ENCODE measurements at regions not wholly inside any gene's neighbourhood (a gene's known extent, or its start where the extent isn't known, plus 50 kb on each side); places are given as distances from the start of the nearest gene placed in this dataset.

DNA sequence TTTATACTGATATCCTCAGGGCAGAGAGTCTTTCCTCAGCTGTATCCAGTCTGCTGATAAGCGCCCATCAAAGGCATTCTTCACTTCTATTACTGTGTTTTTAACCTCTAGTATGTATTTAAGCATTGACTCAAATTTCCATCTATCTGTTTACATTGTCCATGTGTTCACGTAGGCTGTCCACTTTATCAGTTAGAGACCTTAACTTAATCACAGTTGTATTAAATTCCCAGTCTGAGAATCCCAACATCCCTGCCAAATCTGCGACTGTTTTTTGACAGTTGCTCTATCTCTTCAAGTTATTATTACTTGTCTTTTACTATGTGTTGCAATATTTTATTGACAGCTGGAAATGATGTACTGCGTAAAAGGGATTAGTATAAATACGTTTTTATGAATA is 1613.7 kb upstream of the MIR17HG start:
- TF ChIP-seq, protein P1, sequence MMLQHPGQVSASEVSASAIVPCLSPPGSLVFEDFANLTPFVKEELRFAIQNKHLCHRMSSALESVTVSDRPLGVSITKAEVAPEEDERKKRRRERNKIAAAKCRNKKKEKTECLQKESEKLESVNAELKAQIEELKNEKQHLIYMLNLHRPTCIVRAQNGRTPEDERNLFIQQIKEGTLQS (CRISPR knock-in tag; conservative IDR thresholded peaks at IDR 0.05): no peak
- TF ChIP-seq, protein P2, sequence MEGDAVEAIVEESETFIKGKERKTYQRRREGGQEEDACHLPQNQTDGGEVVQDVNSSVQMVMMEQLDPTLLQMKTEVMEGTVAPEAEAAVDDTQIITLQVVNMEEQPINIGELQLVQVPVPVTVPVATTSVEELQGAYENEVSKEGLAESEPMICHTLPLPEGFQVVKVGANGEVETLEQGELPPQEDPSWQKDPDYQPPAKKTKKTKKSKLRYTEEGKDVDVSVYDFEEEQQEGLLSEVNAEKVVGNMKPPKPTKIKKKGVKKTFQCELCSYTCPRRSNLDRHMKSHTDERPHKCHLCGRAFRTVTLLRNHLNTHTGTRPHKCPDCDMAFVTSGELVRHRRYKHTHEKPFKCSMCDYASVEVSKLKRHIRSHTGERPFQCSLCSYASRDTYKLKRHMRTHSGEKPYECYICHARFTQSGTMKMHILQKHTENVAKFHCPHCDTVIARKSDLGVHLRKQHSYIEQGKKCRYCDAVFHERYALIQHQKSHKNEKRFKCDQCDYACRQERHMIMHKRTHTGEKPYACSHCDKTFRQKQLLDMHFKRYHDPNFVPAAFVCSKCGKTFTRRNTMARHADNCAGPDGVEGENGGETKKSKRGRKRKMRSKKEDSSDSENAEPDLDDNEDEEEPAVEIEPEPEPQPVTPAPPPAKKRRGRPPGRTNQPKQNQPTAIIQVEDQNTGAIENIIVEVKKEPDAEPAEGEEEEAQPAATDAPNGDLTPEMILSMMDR (IDR thresholded peaks at IDR 0.05): no peak
